Choroid plexus epithelial cell (primary cell): ENCODE measurements at regions not wholly inside any gene's neighbourhood (a gene's known extent, or its start where the extent isn't known, plus 50 kb on each side); places are given as distances from the start of the nearest gene placed in this dataset.

Experiments used
- DNase-seq: peaks from one replicate; pipeline ENCODE4 v3.0.0-alpha.2; 2010; ENCODE audit warnings: low read depth
- H3K4me3 ChIP-seq: 2 replicates; pipeline ENCODE4 v1.5.1; 2011; ENCODE audit warnings: low read depth, mild to moderate bottlenecking, control low read depth, low read length, moderate library complexity
- CTCF ChIP-seq: conservative IDR thresholded peaks from 2 replicates; pipeline ENCODE4 v1.5.1; 2011; ENCODE audit warnings: low read depth, mild to moderate bottlenecking, control low read depth, inconsistent platforms, low read length, moderate library complexity

GRCh38 chr3:82103241-82103640 lies 341.8 kb upstream of the GBE1 start:
- no peak for TF ChIP-seq CTCF
- no peak overlapping the region for H3K4me3 ChIP-seq
- DNase-seq: no peak

- no peak overlapping the region for H3K4me3 ChIP-seq
- DNase-seq: no peak
- no peak for TF ChIP-seq CTCF
Observed at GRCh38 chr3:82100378-82100777, 338.9 kb upstream of the GBE1 start.

DNA sequence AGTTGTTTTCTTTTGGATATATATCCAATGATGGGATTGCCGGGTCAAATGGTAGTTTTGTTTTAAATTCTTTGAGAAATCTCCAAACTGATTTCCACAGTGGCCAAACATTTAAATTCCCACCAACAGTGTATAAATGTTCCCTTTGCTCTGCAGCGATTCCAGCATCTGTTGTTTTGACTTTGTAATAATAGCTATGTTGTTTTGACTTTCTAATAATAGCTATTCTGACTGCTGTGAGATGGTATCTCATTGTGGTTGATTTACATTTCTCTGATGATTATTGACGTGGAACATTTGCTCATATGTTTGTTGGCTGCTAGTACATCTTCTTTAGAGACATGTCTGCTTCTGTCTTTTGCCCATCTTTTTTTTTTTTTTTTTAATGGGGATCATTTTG lies 332.2 kb upstream of the GBE1 start:
- no peak for DNase-seq

GRCh38 chr3:82088749-82089148 lies 327.3 kb upstream of the GBE1 start:
- no peak for TF ChIP-seq CTCF
- DNase-seq: no peak
- no peak overlapping the region for H3K4me3 ChIP-seq

More for the DNA sequence above, 332.2 kb upstream of the GBE1 start:
- no peak for TF ChIP-seq CTCF
- no peak overlapping the region for H3K4me3 ChIP-seq

- TF ChIP-seq CTCF: no peak
- H3K4me3 ChIP-seq: no peak overlapping the region
- peak; percentile 90 for DNase-seq
Observed at GRCh38 chr3:82087958-82088357, 326.5 kb upstream of the GBE1 start.

GRCh38 chr3:82085851-82086475 lies 324.5 kb upstream of the GBE1 start:
- peak; percentile 52 for DNase-seq
- H3K4me3 ChIP-seq: no peak overlapping the region
- TF ChIP-seq CTCF: no peak

GRCh38 chr3:82085356-82085755 lies 323.9 kb upstream of the GBE1 start:
- DNase-seq: no peak
- no peak overlapping the region for H3K4me3 ChIP-seq
- no peak for TF ChIP-seq CTCF
